T-helper 2 cell (primary cell): ENCODE measurements at regions not wholly inside any gene's neighbourhood (a gene's known extent, or its start where the extent isn't known, plus 50 kb on each side); places are given as distances from the start of the nearest gene placed in this dataset.
"Not testable (repeated sequence)": the region's sequence is repeated elsewhere in the genome, so short reads cannot be mapped to it uniquely, and the experiment has no call there.

ENCODE experiments used
- DNase-seq, 5 experiments: peaks; one replicate each; pipeline versions ENCODE4 v3.0.0 to v3.0.0-alpha.2; 2012 to 2022

DNA sequence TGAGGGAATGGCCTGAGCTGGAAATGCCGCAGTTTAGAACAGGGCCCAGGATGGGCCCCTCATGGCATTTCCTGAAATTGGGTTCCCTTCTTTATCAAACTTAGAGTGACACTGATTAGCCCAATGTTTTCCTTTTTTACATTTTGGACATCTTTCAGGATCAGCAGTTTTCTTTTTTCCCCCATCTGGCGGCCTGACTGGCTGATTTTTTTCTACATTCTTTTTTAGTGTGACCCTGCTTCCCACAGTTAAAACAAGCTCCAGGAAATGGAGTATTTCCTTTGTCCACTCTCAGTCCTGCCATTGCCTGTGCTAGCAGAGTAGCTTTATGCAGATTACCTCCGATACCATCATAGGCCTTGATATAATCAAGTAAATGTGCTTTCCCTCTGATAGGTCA, 185.8 kb upstream of the IGF1 start:
- not testable (repeated sequence) for DNase-seq

- DNase-seq: no peak
Observed at GRCh38 chr12:102659200-102659911, 179.0 kb upstream of the IGF1 start.

DNA sequence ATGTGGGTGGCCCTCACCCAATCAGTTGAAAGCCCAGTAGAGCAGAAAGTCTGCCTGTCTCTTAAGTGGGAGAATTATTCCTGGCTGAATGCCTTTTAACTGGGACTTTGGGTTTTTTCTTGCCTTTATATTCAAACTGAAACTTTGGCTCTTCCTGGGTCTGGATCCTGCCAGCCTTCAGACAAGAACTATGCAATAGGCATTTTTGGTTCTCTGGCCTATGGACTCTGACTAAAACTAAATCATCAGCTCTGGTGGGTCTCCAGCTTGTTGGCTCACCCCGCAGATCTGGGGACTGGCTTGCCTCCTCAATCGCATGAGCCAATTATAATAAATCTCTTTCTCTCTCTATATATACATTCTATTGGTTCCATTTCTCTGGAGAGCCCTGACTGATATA, 173.0 kb upstream of the IGF1 start:
- no peak for DNase-seq

GRCh38 chr12:102652645-102653313, 172.4 kb upstream of the IGF1 start:
- DNase-seq: no peak

DNA sequence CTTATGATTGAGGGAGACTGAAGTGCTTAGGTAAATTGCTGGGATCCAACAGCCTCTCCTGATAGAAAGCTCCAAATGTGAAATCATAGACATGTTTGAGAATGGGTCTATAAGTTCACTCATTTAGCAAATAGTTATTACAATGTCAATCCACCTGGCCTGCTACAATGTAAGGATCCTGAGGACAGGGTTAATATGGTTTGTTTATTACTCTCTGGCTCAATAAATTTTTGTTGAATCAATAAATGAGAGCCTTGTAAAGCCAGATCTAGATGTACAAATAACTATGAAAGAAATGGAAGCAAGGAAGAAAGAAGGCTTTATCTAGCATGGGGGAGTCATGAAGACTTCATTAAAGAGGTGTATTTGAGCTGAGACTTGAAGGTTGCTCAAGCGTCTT, 165.6 kb upstream of the IGF1 start:
- DNase-seq: no peak

DNA sequence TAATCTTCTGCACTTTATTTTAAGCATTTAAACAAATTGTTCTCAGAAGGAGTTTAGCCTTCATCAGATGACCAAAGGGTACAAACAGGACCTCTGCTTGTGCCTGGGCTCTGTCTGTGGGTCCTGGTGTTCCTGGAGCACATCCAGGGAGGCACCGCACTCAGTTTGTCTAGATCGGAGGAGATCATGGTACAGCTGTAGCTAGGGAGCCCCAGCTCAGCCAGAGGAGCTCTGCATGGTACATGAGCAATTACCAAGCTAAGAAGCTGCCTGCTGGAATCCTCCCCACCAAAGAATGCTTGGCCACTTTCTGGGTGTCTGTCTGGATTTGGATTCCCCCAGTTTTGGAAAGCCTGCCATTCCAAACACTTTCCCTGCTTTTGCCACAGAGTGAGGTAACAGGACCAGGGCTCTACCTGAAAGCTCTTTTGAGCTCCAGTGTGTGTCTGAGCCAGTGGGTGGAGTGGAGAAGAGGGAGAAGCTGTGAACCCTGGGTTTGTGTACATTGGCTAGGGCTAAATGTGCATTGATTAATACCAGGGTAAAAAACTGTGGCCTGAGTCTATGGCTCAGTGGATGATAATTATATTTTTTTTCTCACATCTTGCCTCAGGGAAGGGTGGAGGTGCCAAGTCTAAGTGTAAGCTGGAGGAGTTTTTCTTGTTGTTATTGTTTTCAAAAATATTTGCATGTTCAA, 163.7 kb upstream of the IGF1 start:
- DNase-seq: no peak

GRCh38 chr12:102642199-102642598, 161.8 kb upstream of the IGF1 start:
- no peak for DNase-seq

- DNase-seq: not testable (repeated sequence)
Observed at GRCh38 chr12:102640658-102641057, 160.3 kb upstream of the IGF1 start.

- DNase-seq: peak in 1 of 5 experiments; percentile 1
Observed at GRCh38 chr12:102638777-102639176, 158.4 kb upstream of the IGF1 start.

DNA sequence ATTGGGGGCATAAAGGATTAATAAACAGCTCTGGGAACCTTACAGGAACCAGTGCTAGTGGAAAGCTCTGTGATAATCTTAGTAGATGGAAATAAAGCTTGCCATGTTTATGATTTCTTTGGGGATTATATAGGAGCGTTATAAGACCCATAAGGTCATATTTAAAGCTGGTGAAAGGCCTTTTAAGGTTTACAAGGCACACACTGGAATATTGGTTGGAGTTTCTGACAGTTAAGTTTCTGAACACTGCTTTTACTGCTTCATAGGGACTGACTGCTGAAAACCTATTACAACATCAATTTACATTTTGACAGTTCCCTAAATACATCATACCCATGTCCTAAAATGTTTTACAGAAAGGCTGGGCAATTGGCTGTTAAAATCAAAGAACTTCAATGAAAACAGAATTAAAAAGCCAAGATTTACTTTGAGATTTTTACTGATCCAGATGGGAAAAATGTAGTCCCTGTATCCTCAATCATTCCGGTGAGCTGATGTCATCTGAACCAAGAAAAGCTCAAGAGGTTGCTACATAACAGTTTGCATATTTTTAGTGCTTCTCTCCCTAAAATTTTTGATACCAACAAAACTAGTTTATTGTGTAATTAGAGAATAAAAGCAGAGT, 153.7 kb upstream of the IGF1 start:
- DNase-seq: no peak

DNA sequence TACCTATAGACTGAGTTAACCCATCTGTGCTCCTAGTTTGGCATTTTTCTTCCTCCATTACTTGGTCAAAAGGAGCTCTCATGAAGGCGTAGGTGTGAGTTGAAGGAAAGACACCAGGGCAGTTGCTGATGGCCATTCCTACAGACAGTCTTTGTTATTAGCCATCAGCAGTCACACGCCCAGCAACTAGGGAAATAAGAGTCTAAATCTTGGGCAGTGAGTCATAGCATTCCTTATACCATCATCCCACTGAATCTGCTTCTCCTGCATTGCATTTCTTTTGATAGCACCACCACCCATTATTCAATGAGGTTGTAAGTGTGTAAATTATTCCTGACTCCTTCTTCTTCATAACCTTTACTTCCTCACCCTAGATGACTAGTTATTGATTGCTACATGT, 150.9 kb upstream of the IGF1 start:
- DNase-seq: no peak

GRCh38 chr12:102629262-102629888, 149.0 kb upstream of the IGF1 start:
- DNase-seq: no peak

- no peak for DNase-seq
Observed at GRCh38 chr12:102625819-102626218, 145.5 kb upstream of the IGF1 start.

DNA sequence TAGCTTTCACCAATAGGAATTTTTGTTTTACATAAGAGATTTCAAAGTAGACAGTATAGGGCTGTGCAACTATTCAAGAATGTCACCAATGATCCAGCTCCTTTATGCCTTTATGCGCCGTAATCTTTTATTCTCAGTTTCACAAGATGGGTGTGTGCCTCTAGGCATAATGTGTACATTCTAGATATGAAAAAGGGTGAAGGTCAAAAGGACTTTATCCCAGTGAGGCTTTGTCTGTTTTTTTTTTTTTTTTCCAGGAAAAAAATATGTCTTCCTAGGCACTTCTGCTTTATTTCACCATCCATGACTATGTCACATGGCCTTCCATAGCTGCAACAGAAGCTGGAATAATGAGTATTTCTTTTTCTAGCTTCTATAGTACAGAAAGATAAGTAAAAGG, 142.3 kb upstream of the IGF1 start:
- no peak for DNase-seq

DNA sequence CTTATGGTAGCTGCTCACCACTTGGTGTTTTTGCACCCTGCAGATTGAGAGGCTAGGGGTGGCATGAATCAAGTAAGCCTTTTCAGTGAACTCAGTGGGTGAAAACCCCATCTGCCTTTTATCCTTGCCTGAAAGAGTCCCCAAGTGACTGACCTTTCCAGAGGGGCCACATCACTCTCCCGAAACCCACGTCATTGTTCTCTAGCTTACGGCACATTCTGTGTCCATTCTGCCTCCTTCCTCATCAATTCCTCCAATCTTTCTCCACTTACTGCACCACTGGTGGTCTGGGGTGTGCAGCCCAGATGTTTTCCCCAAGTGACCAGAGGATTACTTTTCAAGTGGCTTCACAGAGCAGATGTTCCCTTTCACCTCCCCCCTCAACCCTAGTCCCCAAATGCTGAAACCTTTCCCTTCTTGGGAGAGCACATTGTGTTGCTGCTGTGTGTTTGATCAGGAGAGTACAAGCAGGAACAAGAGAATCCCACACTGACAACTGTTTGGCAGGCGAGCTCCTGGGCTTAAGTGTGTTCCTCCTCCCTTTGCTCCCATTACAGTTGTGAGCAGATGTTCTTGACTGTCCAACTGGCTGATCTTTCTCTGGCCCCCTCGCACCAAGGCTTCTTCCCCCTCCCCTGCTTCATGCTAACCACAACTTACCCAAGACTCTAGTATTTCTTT, 138.0 kb upstream of the IGF1 start:
- DNase-seq: no peak

DNA sequence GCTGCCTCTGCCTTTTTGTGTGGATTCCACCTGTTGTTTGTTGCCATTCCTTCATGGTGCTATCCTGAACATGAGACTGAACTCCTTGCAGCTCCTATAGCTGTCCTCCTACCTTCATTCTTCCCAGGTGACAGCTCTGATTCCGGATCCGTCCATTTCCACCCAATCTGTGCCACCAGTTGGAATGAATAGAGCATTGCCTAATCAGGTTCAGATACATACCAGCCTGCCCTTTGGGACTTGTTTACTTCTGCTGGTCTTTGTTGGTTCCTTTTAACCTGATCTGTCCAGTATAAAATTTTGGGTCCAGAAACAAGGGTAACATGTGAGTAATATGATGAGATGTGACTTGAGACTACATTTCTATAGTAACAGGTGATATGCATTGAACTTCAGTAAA, 136.3 kb upstream of the IGF1 start:
- DNase-seq: no peak

DNA sequence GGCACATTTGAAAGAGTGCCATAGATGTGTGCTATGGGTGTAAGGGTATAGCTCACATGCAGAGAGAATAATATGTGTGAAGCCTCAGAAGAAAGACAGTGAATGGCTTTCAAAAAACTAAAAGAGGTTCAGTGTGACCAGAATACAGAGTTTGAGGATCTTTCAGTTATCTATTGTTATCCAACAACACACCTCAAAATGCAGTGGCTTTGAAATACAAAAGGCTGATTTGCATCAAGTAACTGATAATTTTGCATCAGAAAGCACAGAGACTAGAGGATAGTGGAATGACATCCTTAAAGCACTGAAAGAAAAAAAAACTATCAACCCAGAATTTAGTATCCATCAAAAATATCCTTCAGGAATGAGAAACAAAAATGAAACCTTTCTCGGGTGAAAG, 131.6 kb upstream of the IGF1 start:
- DNase-seq: no peak

DNA sequence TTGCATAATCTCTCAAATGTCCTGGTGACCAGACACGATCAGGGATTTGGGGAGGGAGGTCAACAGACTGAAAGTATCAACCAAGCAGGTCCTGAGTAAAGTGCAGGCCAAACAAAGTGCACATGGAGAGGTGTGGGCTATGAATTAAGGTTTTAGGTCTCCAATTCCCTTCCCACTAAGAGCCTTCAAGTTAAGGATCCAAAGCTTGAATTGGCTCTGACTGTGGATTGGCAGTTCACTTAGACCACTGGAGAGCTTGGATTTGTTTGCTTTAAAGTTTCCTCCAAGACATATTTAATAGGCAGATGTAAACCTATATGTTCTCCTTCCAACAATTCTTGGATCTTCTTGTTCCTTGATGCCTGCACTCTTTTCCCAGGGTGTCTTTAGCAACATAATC, 129.6 kb upstream of the IGF1 start:
- DNase-seq: no peak

DNA sequence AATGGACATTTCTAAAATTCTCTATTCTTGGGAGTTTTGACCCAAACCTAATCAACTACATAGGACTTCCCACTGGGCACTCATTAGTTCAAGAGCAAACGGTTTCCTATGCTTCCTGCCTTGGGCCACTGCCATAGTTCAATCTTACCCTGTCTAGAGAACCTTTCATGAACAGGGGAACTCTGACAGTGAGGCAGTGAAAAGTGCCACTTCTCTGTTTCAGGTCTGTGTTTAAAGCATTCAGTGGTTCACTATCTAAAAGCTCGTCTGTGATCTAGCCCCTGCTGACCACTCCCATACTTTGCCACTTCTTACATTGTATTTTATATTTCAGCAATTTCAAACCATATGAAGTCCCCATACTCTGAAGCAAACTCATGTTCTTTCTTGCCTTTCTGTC, 122.7 kb upstream of the IGF1 start:
- DNase-seq: no peak

DNA sequence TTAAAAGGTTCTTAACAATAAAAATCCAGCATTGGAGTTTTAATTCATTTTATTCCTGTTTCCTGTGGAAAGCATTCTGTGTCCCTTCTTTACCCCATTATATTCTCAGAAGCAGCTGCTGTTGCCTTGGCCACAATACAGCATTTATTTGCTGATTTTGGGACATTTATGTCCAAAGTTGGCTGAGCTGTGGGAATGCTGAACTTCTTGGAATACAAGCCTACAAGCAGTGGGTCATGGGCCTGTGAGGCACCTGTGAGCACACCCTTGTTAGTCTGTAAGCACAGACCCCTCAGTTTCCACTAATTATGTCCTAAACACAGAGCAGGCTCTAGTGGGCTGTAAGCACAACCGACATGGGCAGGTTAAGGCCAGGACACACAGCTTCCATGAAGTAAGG, 122.2 kb upstream of the IGF1 start:
- DNase-seq: no peak

DNA sequence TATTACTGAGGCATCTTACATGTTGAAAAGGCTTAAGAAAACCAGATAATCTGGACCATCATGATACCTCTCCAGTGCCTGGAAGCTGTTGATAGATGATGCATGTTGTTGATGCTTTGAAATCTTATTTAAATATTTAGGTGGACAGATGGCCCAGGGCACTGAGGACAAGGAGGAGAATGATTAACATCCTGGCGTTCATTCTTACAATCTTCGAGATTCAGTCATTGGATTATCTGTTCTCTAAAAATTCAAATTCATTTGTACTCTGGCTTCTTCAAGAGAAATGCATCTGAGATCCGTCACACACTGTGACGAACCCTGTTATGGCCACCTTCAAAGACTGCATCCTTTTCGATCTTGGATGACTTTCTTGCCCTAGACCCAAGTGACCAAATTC, 121.3 kb upstream of the IGF1 start:
- no peak for DNase-seq

DNA sequence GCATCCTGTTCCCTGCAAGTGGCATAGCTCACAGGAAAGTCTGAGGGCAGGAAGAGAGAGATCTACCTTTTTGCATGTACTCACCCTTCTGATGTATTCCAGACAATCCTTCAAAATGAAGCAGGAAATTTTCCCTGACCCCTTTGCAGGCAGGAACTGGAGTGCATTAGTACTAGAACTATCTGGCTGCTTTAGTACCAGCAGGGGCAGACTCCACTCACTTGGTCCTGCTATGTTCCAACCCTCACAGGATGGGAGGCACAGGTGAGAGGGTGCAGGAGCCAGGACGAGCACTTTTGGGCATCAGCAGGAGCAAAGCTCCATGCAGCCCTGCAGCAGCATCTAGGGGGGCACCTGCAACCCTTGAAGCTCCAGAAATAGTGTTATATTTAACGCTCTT, 116.3 kb upstream of the IGF1 start:
- DNase-seq: no peak

GRCh38 chr12:102596031-102596430, 115.7 kb upstream of the IGF1 start:
- no peak for DNase-seq
